ENCODE measurements at regions not wholly inside any gene's neighbourhood (a gene's known extent, or its start where the extent isn't known, plus 50 kb on each side); places are given as distances from the start of the nearest gene placed in this dataset.

DNA sequence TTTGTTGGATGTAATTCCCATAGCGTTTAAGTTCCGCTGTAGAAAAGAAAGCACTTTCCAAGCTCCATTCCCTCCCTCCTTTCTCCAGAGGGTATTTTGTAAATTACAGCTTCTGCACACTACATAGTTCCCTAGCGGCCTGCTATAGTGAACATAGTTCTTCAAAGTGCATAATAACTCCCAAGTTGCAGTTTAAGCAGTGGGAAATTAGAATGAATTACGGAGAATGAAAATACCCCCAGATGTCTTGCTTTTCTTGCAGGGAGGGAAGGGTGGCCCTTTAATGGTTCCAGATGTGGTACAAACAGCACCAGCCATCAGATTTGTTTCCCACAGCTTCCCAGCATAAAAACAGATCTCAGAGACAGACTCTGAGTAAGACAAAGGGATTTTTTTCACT is 893.9 kb downstream of the SUCLG1 start:
- TF ChIP-seq EZH2 (IDR thresholded peaks at IDR 0.05; ENCODE audit: borderline replicate concordance, low read depth, low read length, severe bottlenecking), result no peak
- TF ChIP-seq, protein P1, sequence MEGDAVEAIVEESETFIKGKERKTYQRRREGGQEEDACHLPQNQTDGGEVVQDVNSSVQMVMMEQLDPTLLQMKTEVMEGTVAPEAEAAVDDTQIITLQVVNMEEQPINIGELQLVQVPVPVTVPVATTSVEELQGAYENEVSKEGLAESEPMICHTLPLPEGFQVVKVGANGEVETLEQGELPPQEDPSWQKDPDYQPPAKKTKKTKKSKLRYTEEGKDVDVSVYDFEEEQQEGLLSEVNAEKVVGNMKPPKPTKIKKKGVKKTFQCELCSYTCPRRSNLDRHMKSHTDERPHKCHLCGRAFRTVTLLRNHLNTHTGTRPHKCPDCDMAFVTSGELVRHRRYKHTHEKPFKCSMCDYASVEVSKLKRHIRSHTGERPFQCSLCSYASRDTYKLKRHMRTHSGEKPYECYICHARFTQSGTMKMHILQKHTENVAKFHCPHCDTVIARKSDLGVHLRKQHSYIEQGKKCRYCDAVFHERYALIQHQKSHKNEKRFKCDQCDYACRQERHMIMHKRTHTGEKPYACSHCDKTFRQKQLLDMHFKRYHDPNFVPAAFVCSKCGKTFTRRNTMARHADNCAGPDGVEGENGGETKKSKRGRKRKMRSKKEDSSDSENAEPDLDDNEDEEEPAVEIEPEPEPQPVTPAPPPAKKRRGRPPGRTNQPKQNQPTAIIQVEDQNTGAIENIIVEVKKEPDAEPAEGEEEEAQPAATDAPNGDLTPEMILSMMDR (IDR thresholded peaks at IDR 0.05; ENCODE audit: borderline replicate concordance, extremely low read depth, low read length, poor library complexity, severe bottlenecking), result no peak
